ENCODE measurements at regions not wholly inside any gene's neighbourhood (a gene's known extent, or its start where the extent isn't known, plus 50 kb on each side); places are given as distances from the start of the nearest gene placed in this dataset.

DNA sequence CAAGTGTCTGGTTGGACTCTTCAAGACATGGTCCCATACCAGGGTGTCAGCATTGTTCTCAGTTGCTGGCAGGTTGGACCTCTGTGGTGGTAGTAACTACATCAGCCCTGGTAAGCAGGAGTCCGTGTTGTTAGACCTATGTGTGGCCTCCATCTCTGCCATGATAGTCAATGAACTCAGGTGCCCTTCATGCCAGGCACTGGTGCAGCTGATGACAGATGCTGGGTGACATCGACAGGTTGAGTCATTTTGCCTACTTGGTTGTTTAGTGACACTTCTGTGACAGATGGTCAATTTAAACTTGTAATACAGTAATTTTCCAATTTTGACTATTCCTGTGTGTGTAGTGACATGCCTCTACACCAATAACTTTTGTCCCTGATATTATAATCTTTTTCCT is 189.7 kb downstream of the SP3 start (continued):
- TF ChIP-seq, protein P1, sequence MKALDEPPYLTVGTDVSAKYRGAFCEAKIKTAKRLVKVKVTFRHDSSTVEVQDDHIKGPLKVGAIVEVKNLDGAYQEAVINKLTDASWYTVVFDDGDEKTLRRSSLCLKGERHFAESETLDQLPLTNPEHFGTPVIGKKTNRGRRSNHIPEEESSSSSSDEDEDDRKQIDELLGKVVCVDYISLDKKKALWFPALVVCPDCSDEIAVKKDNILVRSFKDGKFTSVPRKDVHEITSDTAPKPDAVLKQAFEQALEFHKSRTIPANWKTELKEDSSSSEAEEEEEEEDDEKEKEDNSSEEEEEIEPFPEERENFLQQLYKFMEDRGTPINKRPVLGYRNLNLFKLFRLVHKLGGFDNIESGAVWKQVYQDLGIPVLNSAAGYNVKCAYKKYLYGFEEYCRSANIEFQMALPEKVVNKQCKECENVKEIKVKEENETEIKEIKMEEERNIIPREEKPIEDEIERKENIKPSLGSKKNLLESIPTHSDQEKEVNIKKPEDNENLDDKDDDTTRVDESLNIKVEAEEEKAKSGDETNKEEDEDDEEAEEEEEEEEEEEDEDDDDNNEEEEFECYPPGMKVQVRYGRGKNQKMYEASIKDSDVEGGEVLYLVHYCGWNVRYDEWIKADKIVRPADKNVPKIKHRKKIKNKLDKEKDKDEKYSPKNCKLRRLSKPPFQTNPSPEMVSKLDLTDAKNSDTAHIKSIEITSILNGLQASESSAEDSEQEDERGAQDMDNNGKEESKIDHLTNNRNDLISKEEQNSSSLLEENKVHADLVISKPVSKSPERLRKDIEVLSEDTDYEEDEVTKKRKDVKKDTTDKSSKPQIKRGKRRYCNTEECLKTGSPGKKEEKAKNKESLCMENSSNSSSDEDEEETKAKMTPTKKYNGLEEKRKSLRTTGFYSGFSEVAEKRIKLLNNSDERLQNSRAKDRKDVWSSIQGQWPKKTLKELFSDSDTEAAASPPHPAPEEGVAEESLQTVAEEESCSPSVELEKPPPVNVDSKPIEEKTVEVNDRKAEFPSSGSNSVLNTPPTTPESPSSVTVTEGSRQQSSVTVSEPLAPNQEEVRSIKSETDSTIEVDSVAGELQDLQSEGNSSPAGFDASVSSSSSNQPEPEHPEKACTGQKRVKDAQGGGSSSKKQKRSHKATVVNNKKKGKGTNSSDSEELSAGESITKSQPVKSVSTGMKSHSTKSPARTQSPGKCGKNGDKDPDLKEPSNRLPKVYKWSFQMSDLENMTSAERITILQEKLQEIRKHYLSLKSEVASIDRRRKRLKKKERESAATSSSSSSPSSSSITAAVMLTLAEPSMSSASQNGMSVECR (CRISPR knock-in tag; IDR thresholded peaks at IDR 0.05; ENCODE audit: borderline replicate concordance) = no peak
- TF ChIP-seq ZNF532 (CRISPR knock-in tag; IDR thresholded peaks at IDR 0.05; ENCODE audit: borderline replicate concordance) (no peak), RORB (CRISPR knock-in tag; IDR thresholded peaks at IDR 0.05) (no peak)
- TF ChIP-seq, protein P2, sequence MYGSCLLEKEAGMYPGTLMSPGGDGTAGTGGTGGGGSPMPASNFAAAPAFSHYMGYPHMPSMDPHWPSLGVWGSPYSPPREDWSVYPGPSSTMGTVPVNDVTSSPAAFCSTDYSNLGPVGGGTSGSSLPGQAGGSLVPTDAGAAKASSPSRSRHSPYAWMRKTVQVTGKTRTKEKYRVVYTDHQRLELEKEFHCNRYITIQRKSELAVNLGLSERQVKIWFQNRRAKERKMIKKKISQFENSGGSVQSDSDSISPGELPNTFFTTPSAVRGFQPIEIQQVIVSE (CRISPR knock-in tag; IDR thresholded peaks at IDR 0.05; ENCODE audit: borderline replicate concordance) = no peak

DNA sequence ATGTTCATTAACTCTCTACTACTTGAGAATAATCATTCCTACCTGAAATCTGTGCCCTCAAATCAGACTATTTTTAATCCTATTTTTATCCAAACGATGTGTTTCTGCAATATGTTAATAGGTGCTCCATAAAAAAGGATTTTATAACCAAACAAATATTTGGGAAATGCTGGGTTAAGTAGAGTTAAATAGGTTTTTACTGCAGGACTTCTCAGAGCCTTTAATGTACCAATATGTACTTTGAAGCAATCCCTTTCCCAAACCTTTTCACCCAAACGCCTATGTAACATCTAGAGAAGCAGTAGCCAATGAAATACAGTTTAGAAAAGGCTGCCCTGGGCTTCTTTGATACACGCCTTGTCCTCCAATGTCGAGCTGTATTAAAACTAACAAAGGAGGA is 182.5 kb downstream of the SP3 start:
- CTCF ChIA-PET = no interaction called here
- peaks cover 21% of the 10 kb centered on the region for H3K9me3 Mint-ChIP-seq
- no peak for TF ChIP-seq ZNF532 (CRISPR knock-in tag; IDR thresholded peaks at IDR 0.05; ENCODE audit: borderline replicate concordance)
- no peak for TF ChIP-seq ZNF423 (CRISPR knock-in tag; IDR thresholded peaks at IDR 0.05)
- TF ChIP-seq, protein P3, sequence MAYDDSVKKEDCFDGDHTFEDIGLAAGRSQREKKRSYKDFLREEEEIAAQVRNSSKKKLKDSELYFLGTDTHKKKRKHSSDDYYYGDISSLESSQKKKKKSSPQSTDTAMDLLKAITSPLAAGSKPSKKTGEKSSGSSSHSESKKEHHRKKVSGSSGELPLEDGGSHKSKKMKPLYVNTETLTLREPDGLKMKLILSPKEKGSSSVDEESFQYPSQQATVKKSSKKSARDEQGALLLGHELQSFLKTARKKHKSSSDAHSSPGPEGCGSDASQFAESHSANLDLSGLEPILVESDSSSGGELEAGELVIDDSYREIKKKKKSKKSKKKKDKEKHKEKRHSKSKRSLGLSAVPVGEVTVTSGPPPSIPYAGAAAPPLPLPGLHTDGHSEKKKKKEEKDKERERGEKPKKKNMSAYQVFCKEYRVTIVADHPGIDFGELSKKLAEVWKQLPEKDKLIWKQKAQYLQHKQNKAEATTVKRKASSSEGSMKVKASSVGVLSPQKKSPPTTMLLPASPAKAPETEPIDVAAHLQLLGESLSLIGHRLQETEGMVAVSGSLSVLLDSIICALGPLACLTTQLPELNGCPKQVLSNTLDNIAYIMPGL (CRISPR knock-in tag; IDR thresholded peaks at IDR 0.05) = no peak
- TF ChIP-seq PRDM15 (CRISPR knock-in tag; IDR thresholded peaks at IDR 0.05) = no peak
- no peak for TF ChIP-seq NR2C2 (CRISPR knock-in tag; IDR thresholded peaks at IDR 0.05)
- TF ChIP-seq TCF7 (CRISPR knock-in tag; IDR thresholded peaks at IDR 0.05; ENCODE audit: low read depth) = no peak
- TF ChIP-seq, protein P4, sequence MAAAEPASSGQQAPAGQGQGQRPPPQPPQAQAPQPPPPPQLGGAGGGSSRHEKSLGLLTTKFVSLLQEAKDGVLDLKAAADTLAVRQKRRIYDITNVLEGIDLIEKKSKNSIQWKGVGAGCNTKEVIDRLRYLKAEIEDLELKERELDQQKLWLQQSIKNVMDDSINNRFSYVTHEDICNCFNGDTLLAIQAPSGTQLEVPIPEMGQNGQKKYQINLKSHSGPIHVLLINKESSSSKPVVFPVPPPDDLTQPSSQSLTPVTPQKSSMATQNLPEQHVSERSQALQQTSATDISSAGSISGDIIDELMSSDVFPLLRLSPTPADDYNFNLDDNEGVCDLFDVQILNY (CRISPR knock-in tag; IDR thresholded peaks at IDR 0.05) = no peak
- no peak for TF ChIP-seq TP53 (CRISPR knock-in tag; IDR thresholded peaks at IDR 0.05)
- TF ChIP-seq SOX15 (CRISPR knock-in tag; IDR thresholded peaks at IDR 0.05) = no peak
- no peak for TF ChIP-seq RORB (CRISPR knock-in tag; IDR thresholded peaks at IDR 0.05)
- TF ChIP-seq TEAD1 (CRISPR knock-in tag; IDR thresholded peaks at IDR 0.05) = no peak
- TF ChIP-seq, protein P5, sequence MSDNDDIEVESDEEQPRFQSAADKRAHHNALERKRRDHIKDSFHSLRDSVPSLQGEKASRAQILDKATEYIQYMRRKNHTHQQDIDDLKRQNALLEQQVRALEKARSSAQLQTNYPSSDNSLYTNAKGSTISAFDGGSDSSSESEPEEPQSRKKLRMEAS (CRISPR knock-in tag; IDR thresholded peaks at IDR 0.05) = no peak
- TF ChIP-seq NFYB (CRISPR knock-in tag; conservative IDR thresholded peaks at IDR 0.05; ENCODE audit: low read depth) = no peak

More for the DNA sequence above, 182.5 kb downstream of the SP3 start:
- no peaks in the 10 kb centered on the region for H3K36me3 Mint-ChIP-seq
- H3K4me1 Mint-ChIP-seq = peaks cover 8% of the 10 kb centered on the region; the same call in 1 of the 2 replicates
- no peaks in the 10 kb centered on the region for H3K27me3 Mint-ChIP-seq (ENCODE audit: low read depth)
- no peak for DNase-seq (ENCODE audit: low spot score)
- ATAC-seq = no peak
- no peak overlapping the region for H3K4me3 Mint-ChIP-seq
- POLR2A ChIA-PET = no interaction called here
- H3K27ac Mint-ChIP-seq = no peak overlapping the region

Data from WTC11 (cell line).